NK-92 treated with Interleukin-12 subunit alpha and Interleukin-12 subunit beta, amount 100 ng/mL, for 24 hours (cell line): ENCODE measurements at regions not wholly inside any gene's neighbourhood (a gene's known extent, or its start where the extent isn't known, plus 50 kb on each side); places are given as distances from the start of the nearest gene placed in this dataset.

Experiments
- DNase-seq: peaks from one replicate; lab custom pipeline; 2025; lab: John Stamatoyannopoulos, UW

- no peak for DNase-seq
Measured at GRCh38 chr9:120291050-120291449, 288.9 kb downstream of the CDK5RAP2 start.

GRCh38 chr9:120289990-120290975, 289.7 kb downstream of the CDK5RAP2 start:
- no peak for DNase-seq

GRCh38 chr9:120289098-120289497, 290.9 kb downstream of the CDK5RAP2 start:
- no peak for DNase-seq

GRCh38 chr9:120286530-120286929, 293.4 kb downstream of the CDK5RAP2 start:
- no peak for DNase-seq

GRCh38 chr9:120284821-120285220, 295.1 kb downstream of the CDK5RAP2 start:
- DNase-seq: no peak

GRCh38 chr9:120281665-120282064, 298.3 kb downstream of the CDK5RAP2 start:
- no peak for DNase-seq

GRCh38 chr9:120267929-120268328, 312.0 kb downstream of the CDK5RAP2 start:
- no peak for DNase-seq

GRCh38 chr9:120265791-120266190, 314.2 kb downstream of the CDK5RAP2 start:
- DNase-seq: no peak

GRCh38 chr9:120264528-120264927, 315.4 kb downstream of the CDK5RAP2 start:
- DNase-seq: no peak

- no peak for DNase-seq
Measured at GRCh38 chr9:120263836-120264235, 316.1 kb downstream of the CDK5RAP2 start.

GRCh38 chr9:120261419-120261818, 318.5 kb downstream of the CDK5RAP2 start:
- DNase-seq: no peak

- DNase-seq: no peak
Measured at GRCh38 chr9:120259100-120259499, 320.9 kb downstream of the CDK5RAP2 start.

GRCh38 chr9:120258096-120258495, 321.9 kb downstream of the CDK5RAP2 start:
- DNase-seq: no peak

- DNase-seq: no peak
Measured at GRCh38 chr9:120257483-120257882, 322.5 kb downstream of the CDK5RAP2 start.

- DNase-seq: no peak
Measured at GRCh38 chr9:120256146-120256545, 323.8 kb downstream of the CDK5RAP2 start.

GRCh38 chr9:120252248-120252647, 327.7 kb downstream of the CDK5RAP2 start:
- DNase-seq: no peak

- DNase-seq: no peak
Measured at GRCh38 chr9:120242116-120242811, 337.7 kb downstream of the CDK5RAP2 start.

- DNase-seq: no peak
Measured at GRCh38 chr9:120236596-120236995, 343.4 kb downstream of the CDK5RAP2 start.

- no peak for DNase-seq
Measured at GRCh38 chr9:120235081-120235480, 344.9 kb downstream of the CDK5RAP2 start.

GRCh38 chr9:120230227-120230626, 349.7 kb downstream of the CDK5RAP2 start:
- no peak for DNase-seq

GRCh38 chr9:120221844-120222243, 358.1 kb downstream of the CDK5RAP2 start:
- no peak for DNase-seq

- DNase-seq: no peak
Measured at GRCh38 chr9:120214332-120214731, 365.6 kb downstream of the CDK5RAP2 start.

GRCh38 chr9:120212853-120213200, 367.1 kb downstream of the CDK5RAP2 start:
- no peak for DNase-seq
